MCF 10A (cell line): ENCODE measurements at regions not wholly inside any gene's neighbourhood (a gene's known extent, or its start where the extent isn't known, plus 50 kb on each side); places are given as distances from the start of the nearest gene placed in this dataset.

ENCODE experiments used
- BruUV-seq: library from RNA; stranded (reverse); fragments of 400-500 nt; replicated peaks from 2 replicates; lab custom pipeline; 2021; lab: Mats Ljungman, UMichigan
- CTCF ChIA-PET: fragments of 300-600 bp; sonication (Branson Sonifier 250); formaldehyde crosslinking; extraction: SDS; loops from one replicate; lab custom pipeline; 2021; ENCODE audit warnings: antibody characterized with exemption, inconsistent platforms; lab: Yijun Ruan, JAX
- POLR2A ChIA-PET: fragments of 300-600, 350-650 bp; sonication (Branson Sonifier 250); formaldehyde crosslinking; extraction: SDS; loops from one replicate; lab custom pipeline; 2020; ENCODE audit warnings: antibody characterized with exemption, inconsistent platforms; lab: Yijun Ruan, JAX
- DNase-seq: peaks from one replicate; pipeline ENCODE4 v3.0.0-alpha.2; 2018; ENCODE audit not compliant: unreplicated experiment
- H3K27ac Mint-ChIP-seq: one replicate; pipeline ENCODE4 v1.8.0; 2022; ENCODE audit warnings: mild to moderate bottlenecking, low read depth, mixed read lengths; ENCODE audit not compliant: unreplicated experiment
- H3K27me3 Mint-ChIP-seq: one replicate; pipeline ENCODE4 v1.8.0; 2022; ENCODE audit warnings: mixed read lengths; ENCODE audit not compliant: insufficient read depth, unreplicated experiment
- H3K36me3 Mint-ChIP-seq: one replicate; pipeline ENCODE4 v1.8.0; 2022; ENCODE audit warnings: mild to moderate bottlenecking, moderate library complexity, mixed read lengths; ENCODE audit not compliant: insufficient read depth, unreplicated experiment
- H3K4me1 Mint-ChIP-seq: one replicate; pipeline ENCODE4 v1.8.0; 2022; ENCODE audit warnings: mixed read lengths; ENCODE audit not compliant: insufficient read depth, unreplicated experiment
- H3K4me3 Mint-ChIP-seq: one replicate; pipeline ENCODE4 v1.8.0; 2022; ENCODE audit warnings: mild to moderate bottlenecking, moderate library complexity, mixed read lengths; ENCODE audit not compliant: unreplicated experiment
- H3K9me3 Mint-ChIP-seq: one replicate; pipeline ENCODE4 v1.8.0; 2022; ENCODE audit warnings: mixed read lengths; ENCODE audit not compliant: unreplicated experiment
- intact Hi-C: fragments of 100-400 bp; cut with micrococcal nuclease; formaldehyde crosslinking; loops from 2 replicates; pipeline ENCODE4 v1.14.1; 2022
- TF ChIP-seq, protein P1 (sequence below): fragments of 200-600 bp; IDR thresholded peaks from one replicate; pipeline ENCODE4 v1.8.0; 2022; ENCODE audit warnings: antibody characterized with exemption, mild to moderate bottlenecking; ENCODE audit not compliant: unreplicated experiment

DNA sequence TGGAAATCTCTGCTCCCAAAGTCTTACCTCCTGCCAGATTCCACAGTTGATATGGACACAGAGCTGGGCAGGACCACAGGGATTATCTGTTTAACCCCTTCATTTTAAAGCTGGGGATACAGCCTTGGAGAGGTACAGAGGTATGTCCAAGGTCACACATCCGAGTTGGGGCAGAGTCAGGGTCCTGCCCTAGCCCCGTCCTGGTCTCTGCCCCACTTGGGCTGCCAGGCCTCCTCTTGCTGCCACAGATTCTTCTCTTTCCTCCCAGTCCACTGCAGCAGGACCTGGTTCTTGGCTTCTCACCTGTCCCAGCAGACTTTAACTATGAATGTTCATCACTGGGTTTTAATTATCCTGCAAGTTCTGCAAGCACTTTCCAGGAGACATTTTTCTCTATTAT lies 258.3 kb downstream of the MATN1 start:
- no peaks in the 10 kb centered on the region for H3K4me1 Mint-ChIP-seq
- CTCF ChIA-PET = no interaction called here
- no peaks in the 10 kb centered on the region for H3K36me3 Mint-ChIP-seq
- no TSS peak for BruUV-seq
- DNase-seq = no peak
- TF ChIP-seq, protein P1, sequence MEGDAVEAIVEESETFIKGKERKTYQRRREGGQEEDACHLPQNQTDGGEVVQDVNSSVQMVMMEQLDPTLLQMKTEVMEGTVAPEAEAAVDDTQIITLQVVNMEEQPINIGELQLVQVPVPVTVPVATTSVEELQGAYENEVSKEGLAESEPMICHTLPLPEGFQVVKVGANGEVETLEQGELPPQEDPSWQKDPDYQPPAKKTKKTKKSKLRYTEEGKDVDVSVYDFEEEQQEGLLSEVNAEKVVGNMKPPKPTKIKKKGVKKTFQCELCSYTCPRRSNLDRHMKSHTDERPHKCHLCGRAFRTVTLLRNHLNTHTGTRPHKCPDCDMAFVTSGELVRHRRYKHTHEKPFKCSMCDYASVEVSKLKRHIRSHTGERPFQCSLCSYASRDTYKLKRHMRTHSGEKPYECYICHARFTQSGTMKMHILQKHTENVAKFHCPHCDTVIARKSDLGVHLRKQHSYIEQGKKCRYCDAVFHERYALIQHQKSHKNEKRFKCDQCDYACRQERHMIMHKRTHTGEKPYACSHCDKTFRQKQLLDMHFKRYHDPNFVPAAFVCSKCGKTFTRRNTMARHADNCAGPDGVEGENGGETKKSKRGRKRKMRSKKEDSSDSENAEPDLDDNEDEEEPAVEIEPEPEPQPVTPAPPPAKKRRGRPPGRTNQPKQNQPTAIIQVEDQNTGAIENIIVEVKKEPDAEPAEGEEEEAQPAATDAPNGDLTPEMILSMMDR = no peak
- POLR2A ChIA-PET = no interaction called here
- no peak overlapping the region for H3K27ac Mint-ChIP-seq
- H3K27me3 Mint-ChIP-seq = peaks cover 13% of the 10 kb centered on the region
- no peak overlapping the region for H3K4me3 Mint-ChIP-seq
- H3K9me3 Mint-ChIP-seq = no peaks in the 10 kb centered on the region
- intact Hi-C loops = no loop called here

DNA sequence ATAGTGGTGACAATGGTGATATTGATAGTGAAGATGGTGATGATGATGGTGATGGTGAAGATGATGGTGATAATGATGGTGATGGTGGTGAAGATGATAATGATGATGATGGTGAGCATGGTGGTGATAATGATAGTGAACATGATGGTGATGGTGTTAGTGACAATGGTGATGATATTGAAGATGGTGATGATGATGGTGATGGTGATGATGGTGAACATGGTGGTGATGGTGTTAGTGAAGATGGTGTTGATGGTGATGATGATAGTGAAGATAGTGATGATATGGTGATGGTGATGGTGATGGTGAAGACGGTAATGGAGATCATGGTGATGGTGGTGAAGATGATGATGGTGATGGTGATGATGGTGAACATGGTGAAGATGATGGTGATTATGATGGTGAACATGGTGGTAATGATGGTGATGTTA lies 259.2 kb downstream of the MATN1 start:
- H3K9me3 Mint-ChIP-seq = no peaks in the 10 kb centered on the region
- ChIA-PET POLR2A (no interaction called here), CTCF (no interaction called here)
- H3K27me3 Mint-ChIP-seq = peaks cover 22% of the 10 kb centered on the region
- TF ChIP-seq, protein P1 = no peak
- intact Hi-C loops = no loop called here
- no peak overlapping the region for H3K4me3 Mint-ChIP-seq
- no TSS peak for BruUV-seq
- no peaks in the 10 kb centered on the region for H3K36me3 Mint-ChIP-seq
- DNase-seq = no peak
- no peak overlapping the region for H3K27ac Mint-ChIP-seq
- H3K4me1 Mint-ChIP-seq = no peaks in the 10 kb centered on the region

DNA sequence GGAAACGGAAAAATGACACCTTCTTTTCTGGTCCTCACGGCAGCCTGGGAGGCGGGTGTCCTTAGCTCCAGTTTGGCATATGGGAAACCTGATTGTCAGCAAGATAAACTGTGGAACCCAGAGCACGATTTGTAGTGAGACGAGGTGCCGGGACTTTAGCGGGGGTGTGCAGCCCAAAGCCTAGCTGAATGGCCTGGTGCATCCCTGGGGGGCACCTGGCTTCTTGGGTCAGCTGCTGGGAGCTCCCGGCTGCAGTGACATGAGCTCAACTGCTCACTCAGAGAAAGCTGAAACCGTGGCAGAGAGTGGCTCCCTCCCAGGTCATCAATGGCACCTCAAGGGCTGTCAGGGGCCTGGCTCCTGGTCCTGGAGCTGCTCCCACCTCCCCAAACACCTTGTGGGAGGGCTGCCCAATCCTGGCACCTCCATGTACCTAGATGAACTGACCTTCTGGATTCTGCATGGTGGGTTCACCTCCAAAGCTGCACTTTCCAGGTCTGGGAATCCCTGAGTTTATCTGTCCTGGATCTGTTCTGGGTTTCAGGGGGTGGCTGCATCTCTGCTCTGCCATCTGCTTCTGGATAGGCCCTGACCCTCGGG lies 260.5 kb downstream of the MATN1 start:
- Mint-ChIP-seq H3K36me3 (no peaks in the 10 kb centered on the region), H3K4me1 (no peaks in the 10 kb centered on the region), H3K27me3 (peaks cover 31% of the 10 kb centered on the region), H3K27ac (no peak overlapping the region), H3K4me3 (no peak overlapping the region), H3K9me3 (no peaks in the 10 kb centered on the region)
- ChIA-PET POLR2A (interaction anchor here (0.7 kb wide), 1 partner anchor 1082 kb away, joined by 3 read pairs; no protein-coding TSS in a partner anchor), CTCF (interaction anchor here (0.5 to 0.6 kb wide), 3 partner anchors 15 to 62 kb away, joined by 3 to 5 read pairs (median 3); no protein-coding TSS in a partner anchor)
- intact Hi-C loops = no loop called here
- no peak for DNase-seq
- BruUV-seq = no TSS peak
- TF ChIP-seq, protein P1 = no peak

DNA sequence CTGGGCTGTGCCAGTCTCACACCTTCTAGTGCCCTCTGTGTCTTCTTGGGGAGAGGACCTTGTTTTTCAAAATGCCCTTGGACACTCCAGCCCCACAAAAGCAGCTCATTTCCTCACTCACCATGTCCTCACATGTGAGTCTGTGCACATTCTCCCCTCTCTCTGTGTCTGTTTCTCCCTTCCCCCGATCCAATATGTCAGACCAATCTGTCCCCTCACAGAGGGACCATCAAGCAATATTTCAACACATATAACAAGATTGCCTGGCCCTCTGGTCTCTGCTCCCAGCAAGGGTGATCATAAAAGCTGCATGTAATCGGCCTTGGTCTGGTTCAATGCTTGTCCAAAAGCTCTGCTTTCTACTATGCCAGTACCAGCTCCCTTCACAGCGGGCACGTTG lies 261.2 kb downstream of the MATN1 start:
- Mint-ChIP-seq H3K4me3 (no peak overlapping the region), H3K27me3 (peaks cover 38% of the 10 kb centered on the region), H3K27ac (no peak overlapping the region), H3K9me3 (no peaks in the 10 kb centered on the region), H3K4me1 (no peaks in the 10 kb centered on the region), H3K36me3 (no peaks in the 10 kb centered on the region)
- POLR2A ChIA-PET = interaction anchor here (0.6 kb wide), 1 partner anchor 700 kb away, joined by 3 read pairs; no protein-coding TSS in a partner anchor
- DNase-seq = no peak
- CTCF ChIA-PET = interaction anchor here (0.6 kb wide), 1 partner anchor 1222 kb away, joined by 3 read pairs; no protein-coding TSS in a partner anchor
- intact Hi-C loops = no loop called here
- BruUV-seq = no TSS peak
- TF ChIP-seq, protein P1 = no peak
